Uterus (tissue), 3 donors: ENCODE measurements at regions not wholly inside any gene's neighbourhood (a gene's known extent, or its start where the extent isn't known, plus 50 kb on each side); places are given as distances from the start of the nearest gene placed in this dataset.

ENCODE experiments used
- DNase-seq, 2 donors: peaks; one replicate each; pipeline ENCODE4 v3.0.0-alpha.2; 2019 to 2020
- H3K27ac ChIP-seq, 2 donors: fragments of 200-600 bp; sonication (generic); 1 replicate in 1 of 2; 2 replicates in 1 of 2; pipeline ENCODE4 v1.5.1; 2016 to 2018
- H3K27me3 ChIP-seq, 2 donors: fragments of 200-600 bp; sonication (generic); one replicate each; pipeline ENCODE4 v1.5.1; 2018 to 2019; ENCODE audit warnings: control low read depth in 1 of 2
- H3K36me3 ChIP-seq, 2 donors: fragments of 200-600 bp; sonication (generic); one replicate each; pipeline ENCODE4 v1.5.1; 2019; ENCODE audit warnings: control low read depth in 1 of 2
- H3K4me1 ChIP-seq, 2 donors: fragments of 200-600 bp; sonication (generic); one replicate each; pipeline ENCODE4 v1.5.1; 2018 to 2019; ENCODE audit warnings: control low read depth in 1 of 2
- H3K4me3 ChIP-seq, 2 donors: fragments of 200-600 bp; sonication (generic); 1 replicate in 1 of 2; 2 replicates in 1 of 2; pipeline ENCODE4 v1.5.1; 2018 to 2019; ENCODE audit warnings: mild to moderate bottlenecking in 1 of 2
- H3K9me3 ChIP-seq, 2 donors: fragments of 200-600 bp; sonication (generic); one replicate each; pipeline ENCODE4 v1.5.1; 2019; ENCODE audit warnings: control low read depth in 1 of 2
- CTCF ChIP-seq, 4 experiments: fragments of 200-600 bp in 2 of 4; fragments of 450-650 bp in 2 of 4; sonication (generic) in 2 of 4; IDR thresholded peaks; one replicate each; pipeline ENCODE4 v1.5.1; 2016 to 2019; ENCODE audit warnings: antibody characterized with exemption in 4 of 4, mild to moderate bottlenecking in 2 of 4, moderate library complexity in 1 of 4
- POLR2A ChIP-seq, 2 donors: fragments of 450-650 bp; IDR thresholded peaks; one replicate each; pipeline ENCODE4 v1.6.1; 2016; ENCODE audit warnings: antibody characterized with exemption in 2 of 2, mild to moderate bottlenecking in 1 of 2, moderate library complexity in 1 of 2
- intact Hi-C: fragments of 100-400 bp; cut with DNase I; formaldehyde crosslinking; loops from one replicate; pipeline ENCODE4 v1.15.1; 2023; ENCODE audit warnings: low total_unique reads
- donor health status: DM: yes; HTN: yes; CAD: no.

GRCh38 chr7:69185170-69185569 lies 413.1 kb upstream of the AUTS2 start:
- TF ChIP-seq CTCF (IDR thresholded peaks at IDR 0.05): no peak
- TF ChIP-seq POLR2A (IDR thresholded peaks at IDR 0.05): no peak
- DNase-seq: no peak
- no peaks in the 10 kb centered on the region for H3K36me3 ChIP-seq
- no peaks in the 10 kb centered on the region for H3K27me3 ChIP-seq
- H3K9me3 ChIP-seq: no peaks in the 10 kb centered on the region
- no peak overlapping the region for H3K4me3 ChIP-seq
- no peaks in the 10 kb centered on the region for H3K4me1 ChIP-seq
- H3K27ac ChIP-seq: no peak overlapping the region
- intact Hi-C loops: no loop called here

DNA sequence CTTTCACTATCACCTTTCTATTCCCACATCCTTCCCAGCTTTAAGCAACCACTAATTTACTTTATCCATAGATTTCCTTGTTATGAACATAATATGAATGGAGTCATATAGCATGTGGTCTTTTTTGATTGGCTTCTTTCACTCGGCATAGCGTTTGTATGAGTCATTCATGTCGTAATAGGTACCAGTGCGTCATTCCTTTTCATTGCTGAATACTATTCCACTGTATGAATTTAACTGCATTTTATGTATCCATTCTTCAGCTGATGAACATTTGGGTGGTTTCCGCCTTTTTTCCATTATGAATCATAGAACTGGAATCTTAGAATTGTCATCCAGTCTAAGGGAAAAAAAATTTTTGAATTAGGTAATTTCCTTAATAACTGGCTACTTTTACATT lies 411.3 kb upstream of the AUTS2 start:
- TF ChIP-seq POLR2A (IDR thresholded peaks at IDR 0.05): no peak
- TF ChIP-seq CTCF (IDR thresholded peaks at IDR 0.05): no peak
- H3K27ac ChIP-seq: no peak overlapping the region
- H3K4me1 ChIP-seq: no peaks in the 10 kb centered on the region
- H3K27me3 ChIP-seq: no peaks in the 10 kb centered on the region
- H3K9me3 ChIP-seq: no peaks in the 10 kb centered on the region
- intact Hi-C loops: no loop called here
- no peak overlapping the region for H3K4me3 ChIP-seq
- DNase-seq: no peak
- no peaks in the 10 kb centered on the region for H3K36me3 ChIP-seq

GRCh38 chr7:69187824-69188333 lies 410.4 kb upstream of the AUTS2 start:
- Histone ChIP-seq H3K27me3 (no peaks in the 10 kb centered on the region), H3K36me3 (no peaks in the 10 kb centered on the region), H3K27ac (no peak overlapping the region), H3K9me3 (no peaks in the 10 kb centered on the region), H3K4me3 (no peak overlapping the region), H3K4me1 (no peaks in the 10 kb centered on the region)
- no peak for DNase-seq
- TF ChIP-seq POLR2A (IDR thresholded peaks at IDR 0.05) (no peak), CTCF (IDR thresholded peaks at IDR 0.05) (no peak)
- intact Hi-C loops: no loop called here

DNA sequence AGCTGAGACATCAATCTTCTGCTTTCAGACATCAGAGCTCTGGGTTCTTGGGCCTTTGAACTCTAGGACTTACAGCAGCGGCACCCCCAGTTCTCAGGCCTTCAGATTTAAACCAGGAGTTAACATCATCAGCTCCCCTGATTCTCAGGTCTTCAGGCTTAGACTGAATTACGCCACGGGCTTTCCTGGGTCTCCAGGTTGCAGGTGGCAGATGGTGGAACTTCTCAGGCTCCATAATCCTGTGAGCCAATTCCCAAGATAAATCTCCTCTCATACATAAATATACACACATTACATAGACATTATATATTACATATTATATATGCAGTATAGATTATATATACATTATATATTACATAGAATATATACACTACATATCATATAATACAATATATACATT lies 408.9 kb upstream of the AUTS2 start:
- no peak for DNase-seq

DNA sequence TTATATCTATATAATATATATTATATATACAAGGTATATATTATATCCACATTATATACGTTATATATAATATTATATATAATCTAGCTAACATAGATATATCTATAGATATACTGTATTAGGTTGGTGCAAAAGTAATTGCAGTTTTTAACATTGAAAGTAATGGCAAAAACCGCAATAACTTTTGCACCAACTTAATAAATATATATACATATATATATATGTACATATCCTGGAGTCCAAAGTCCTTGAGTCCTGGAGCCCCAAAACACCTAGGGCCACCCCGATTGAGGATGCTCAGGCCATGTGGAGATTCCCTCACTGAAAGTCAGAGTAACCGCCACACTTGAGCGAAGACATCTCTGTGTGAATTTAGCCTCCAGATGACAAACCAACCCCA lies 408.2 kb upstream of the AUTS2 start:
- H3K9me3 ChIP-seq: no peaks in the 10 kb centered on the region
- no peaks in the 10 kb centered on the region for H3K36me3 ChIP-seq
- no peak overlapping the region for H3K4me3 ChIP-seq
- no peak for DNase-seq
- no peak for TF ChIP-seq CTCF (IDR thresholded peaks at IDR 0.05)
- TF ChIP-seq POLR2A (IDR thresholded peaks at IDR 0.05): no peak
- intact Hi-C loops: no loop called here
- no peaks in the 10 kb centered on the region for H3K4me1 ChIP-seq
- H3K27ac ChIP-seq: no peak overlapping the region
- H3K27me3 ChIP-seq: no peaks in the 10 kb centered on the region

More for the DNA sequence above, 408.9 kb upstream of the AUTS2 start:
- Histone ChIP-seq H3K36me3 (no peaks in the 10 kb centered on the region), H3K27ac (no peak overlapping the region), H3K27me3 (no peaks in the 10 kb centered on the region), H3K4me3 (no peak overlapping the region), H3K9me3 (no peaks in the 10 kb centered on the region), H3K4me1 (no peaks in the 10 kb centered on the region)
- intact Hi-C loops: no loop called here
- TF ChIP-seq POLR2A (IDR thresholded peaks at IDR 0.05): no peak
- TF ChIP-seq CTCF (IDR thresholded peaks at IDR 0.05): no peak
